Keratinocyte (primary cell): ENCODE measurements at regions not wholly inside any gene's neighbourhood (a gene's known extent, or its start where the extent isn't known, plus 50 kb on each side); places are given as distances from the start of the nearest gene placed in this dataset.

Source experiments
- DNase-seq: peaks from one replicate; pipeline ENCODE4 v3.0.0-alpha.2; 2011; ENCODE audit warnings: low read depth, missing footprints, low spot score
- FAIRE-seq: peaks from 2 replicates; lab custom pipeline; 2011; peaks lifted over from hg19 to GRCh38; lab: Jason Lieb, UNC
- H2AFZ ChIP-seq: 2 replicates; pipeline ENCODE4 v1.6.0; 2012; ENCODE audit warnings: low read length, control low read depth, inconsistent platforms; ENCODE audit not compliant: control insufficient read depth
- H3K27ac ChIP-seq: 2 replicates; pipeline ENCODE4 v1.5.1; 2011; ENCODE audit warnings: low read length; ENCODE audit not compliant: control insufficient read depth, insufficient read depth
- H3K27me3 ChIP-seq: 3 replicates; pipeline ENCODE4 v1.6.0; 2011; ENCODE audit warnings: low read length; ENCODE audit not compliant: control insufficient read depth, insufficient read depth; ENCODE audit errors: extremely low read depth
- H3K36me3 ChIP-seq, 2 experiments: 2 replicates in 1 of 2; 3 replicates in 1 of 2; pipeline ENCODE4 v1.5.1; 2011; ENCODE audit warnings: low read length in 2 of 2, mild to moderate bottlenecking in 1 of 2; ENCODE audit not compliant: control insufficient read depth in 2 of 2, insufficient read depth in 2 of 2; ENCODE audit errors: extremely low read depth in 1 of 2
- H3K4me1 ChIP-seq: 3 replicates; pipeline ENCODE4 v1.5.1; 2011; ENCODE audit warnings: low read length; ENCODE audit not compliant: control insufficient read depth, insufficient read depth; ENCODE audit errors: extremely low read depth
- H3K4me2 ChIP-seq: 3 replicates; pipeline ENCODE4 v1.6.0; 2011; ENCODE audit warnings: low read depth, low read length; ENCODE audit not compliant: control insufficient read depth, insufficient read depth; ENCODE audit errors: extremely low read depth
- H3K4me3 ChIP-seq, 3 experiments: fragments of 200-600 bp in 1 of 3; sonication (generic) in 1 of 3; 2 replicates in 2 of 3; 3 replicates in 1 of 3; pipeline ENCODE4 v1.5.1; 2011 to 2016; ENCODE audit warnings: low read length in 3 of 3, mild to moderate bottlenecking in 3 of 3, control low read depth in 2 of 3, inconsistent platforms in 1 of 3, low read depth in 1 of 3, mixed read lengths in 1 of 3, mixed run types in 1 of 3, moderate library complexity in 1 of 3; ENCODE audit not compliant: control insufficient read depth in 2 of 3, insufficient read depth in 2 of 3; ENCODE audit errors: extremely low read depth in 1 of 3
- H3K79me2 ChIP-seq: 2 replicates; pipeline ENCODE4 v1.6.0; 2012; ENCODE audit warnings: low read length; ENCODE audit not compliant: control insufficient read depth, insufficient read depth
- H3K9ac ChIP-seq: 3 replicates; pipeline ENCODE4 v1.6.0; 2011; ENCODE audit warnings: low read length; ENCODE audit not compliant: control insufficient read depth, insufficient read depth; ENCODE audit errors: extremely low read depth
- H3K9me1 ChIP-seq: 3 replicates; pipeline ENCODE4 v1.6.0; 2011; ENCODE audit warnings: low read length; ENCODE audit not compliant: control insufficient read depth, insufficient read depth; ENCODE audit errors: extremely low read depth
- H3K9me3 ChIP-seq: 2 replicates; pipeline ENCODE4 v1.5.1; 2012; ENCODE audit warnings: low read depth, low read length; ENCODE audit not compliant: control insufficient read depth
- H4K20me1 ChIP-seq: 3 replicates; pipeline ENCODE4 v1.6.0; 2011; ENCODE audit warnings: low read length; ENCODE audit not compliant: control insufficient read depth, insufficient read depth; ENCODE audit errors: extremely low read depth
- CTCF ChIP-seq, 3 experiments: IDR thresholded peaks in 1 of 3; conservative IDR thresholded peaks in 1 of 3; optimal IDR thresholded peaks in 1 of 3; 2 replicates in 2 of 3; 3 replicates in 1 of 3; pipeline versions ENCODE3 to v1.5.1; 2011; ENCODE audit warnings: low read length in 3 of 3, mild to moderate bottlenecking in 3 of 3, moderate library complexity in 2 of 3, control low read depth in 1 of 3, inconsistent platforms in 1 of 3; ENCODE audit not compliant: insufficient read depth in 2 of 3; ENCODE audit errors: extremely low read depth in 1 of 3
- EZH2 ChIP-seq: IDR thresholded peaks from one replicate; pipeline ENCODE4 v1.6.1; 2012; ENCODE audit warnings: inconsistent platforms, mild to moderate bottlenecking, low read length, moderate library complexity
- dilution Hi-C: fragments of 300-500 bp; cut with MboI; formaldehyde crosslinking; loops from one replicate; pipeline ENCODE4 v1.7.0; 2020; ENCODE audit warnings: low sequenced_read_pairs; ENCODE audit not compliant: extremely low pct_ligation_motif_present

- TF ChIP-seq EZH2 (no peak), CTCF (optimal IDR thresholded peaks at IDR 0.05 in 1 of 3, IDR thresholded peaks at IDR 0.05 in 1 of 3, conservative IDR thresholded peaks at IDR 0.05 in 1 of 3; ENCODE audit: extremely low read depth in 1 of 3, insufficient read depth in 2 of 3, low read length in 3 of 3) (no peak)
- Histone ChIP-seq H3K9me1 (no peaks in the 10 kb centered on the region), H3K79me2 (no peaks in the 10 kb centered on the region), H3K27me3 (no peaks in the 10 kb centered on the region), H3K9me3 (no peaks in the 10 kb centered on the region), H3K27ac (no peak overlapping the region), H2AFZ (no peak overlapping the region), H4K20me1 (no peaks in the 10 kb centered on the region), H3K4me3 (no peak overlapping the region), H3K4me1 (no peaks in the 10 kb centered on the region), H3K9ac (no peak overlapping the region), H3K36me3 (no peaks in the 10 kb centered on the region), H3K4me2 (no peak overlapping the region)
- no peak for FAIRE-seq
- dilution Hi-C loops: no loop called here
- no peak for DNase-seq
Observed at GRCh38 chr11:27841023-27841422, 140.8 kb upstream of the BDNF start.

GRCh38 chr11:27839226-27839913, 139.1 kb upstream of the BDNF start:
- Histone ChIP-seq H3K4me1 (no peaks in the 10 kb centered on the region), H3K79me2 (no peaks in the 10 kb centered on the region), H2AFZ (peak overlapping the region; percentile 32), H3K9ac (no peak overlapping the region), H3K36me3 (no peaks in the 10 kb centered on the region), H3K4me3 (no peak overlapping the region), H4K20me1 (no peaks in the 10 kb centered on the region), H3K4me2 (no peak overlapping the region), H3K9me1 (no peaks in the 10 kb centered on the region), H3K9me3 (no peaks in the 10 kb centered on the region), H3K27ac (no peak overlapping the region), H3K27me3 (no peaks in the 10 kb centered on the region)
- peak; percentile 32 to 45 (median 43) for TF ChIP-seq CTCF (optimal IDR thresholded peaks at IDR 0.05 in 1 of 3, IDR thresholded peaks at IDR 0.05 in 1 of 3, conservative IDR thresholded peaks at IDR 0.05 in 1 of 3; ENCODE audit: extremely low read depth in 1 of 3, insufficient read depth in 2 of 3, low read length in 3 of 3)
- TF ChIP-seq EZH2: no peak
- DNase-seq (no peak), FAIRE-seq (no peak)
- dilution Hi-C loops: no loop called here
